BJ (cell line): ENCODE measurements at regions not wholly inside any gene's neighbourhood (a gene's known extent, or its start where the extent isn't known, plus 50 kb on each side); places are given as distances from the start of the nearest gene placed in this dataset.

ENCODE experiments used
- CTCF ChIA-PET: fragments of 350-600 bp; formaldehyde crosslinking; extraction: SDS; loops from one replicate; lab custom pipeline; 2021; ENCODE audit warnings: antibody characterized with exemption, inconsistent platforms; lab: Yijun Ruan, JAX
- POLR2A ChIA-PET: fragments of 300-600 bp; sonication (Branson Sonifier 250); formaldehyde crosslinking; extraction: SDS; loops from one replicate; lab custom pipeline; 2021; ENCODE audit warnings: antibody characterized with exemption; lab: Charles Lee
- DNase-seq: peaks from one replicate; pipeline ENCODE4 v3.0.0-alpha.2; 2011; ENCODE audit warnings: low read depth
- H3K27me3 ChIP-seq: 2 replicates; pipeline ENCODE4 v1.6.0; 2011; ENCODE audit warnings: low read length; ENCODE audit not compliant: control insufficient read depth, insufficient read depth
- H3K36me3 ChIP-seq: 2 replicates; pipeline ENCODE4 v1.5.1; 2011; ENCODE audit warnings: low read length; ENCODE audit not compliant: control insufficient read depth, insufficient read depth
- H3K4me3 ChIP-seq: 2 replicates; pipeline ENCODE4 v1.5.1; 2011; ENCODE audit warnings: low read depth, mild to moderate bottlenecking, control low read depth, low read length
- CTCF ChIP-seq: IDR thresholded peaks from 2 replicates; pipeline ENCODE4 v1.5.1; 2011; ENCODE audit warnings: low read depth, mild to moderate bottlenecking, control low read depth, inconsistent platforms, low read length, moderate library complexity; ENCODE audit not compliant: insufficient read depth

- Histone ChIP-seq H3K36me3 (no peaks in the 10 kb centered on the region), H3K27me3 (no peaks in the 10 kb centered on the region), H3K4me3 (no peak overlapping the region)
- no peak for TF ChIP-seq CTCF
- no peak for DNase-seq
- ChIA-PET POLR2A (no interaction called here), CTCF (no interaction called here)
These were observed 573.8 kb upstream of the LMCD1 start for GRCh38 chr3:7927864-7928263.

- Histone ChIP-seq H3K4me3 (no peak overlapping the region), H3K27me3 (no peaks in the 10 kb centered on the region), H3K36me3 (no peaks in the 10 kb centered on the region)
- CTCF ChIA-PET = no interaction called here
- TF ChIP-seq CTCF = no peak
- no peak for DNase-seq
- POLR2A ChIA-PET = no interaction called here
These were observed 572.2 kb upstream of the LMCD1 start for GRCh38 chr3:7929319-7929889.

GRCh38 chr3:7934362-7934761 lies 567.3 kb upstream of the LMCD1 start:
- POLR2A ChIA-PET = no interaction called here
- no peak overlapping the region for H3K4me3 ChIP-seq

GRCh38 chr3:7947930-7948329 lies 553.7 kb upstream of the LMCD1 start:
- ChIA-PET POLR2A (no interaction called here), CTCF (no interaction called here)
- no peak for DNase-seq

More at GRCh38 chr3:7934362-7934761, 567.3 kb upstream of the LMCD1 start:
- CTCF ChIA-PET = no interaction called here
- no peaks in the 10 kb centered on the region for H3K27me3 ChIP-seq
- TF ChIP-seq CTCF = no peak
- DNase-seq = no peak
- no peaks in the 10 kb centered on the region for H3K36me3 ChIP-seq

GRCh38 chr3:7950890-7951289 lies 550.7 kb upstream of the LMCD1 start:
- POLR2A ChIA-PET = no interaction called here
- TF ChIP-seq CTCF = no peak

More at GRCh38 chr3:7947930-7948329, 553.7 kb upstream of the LMCD1 start:
- no peak overlapping the region for H3K4me3 ChIP-seq
- no peak for TF ChIP-seq CTCF
- H3K36me3 ChIP-seq = no peaks in the 10 kb centered on the region
- H3K27me3 ChIP-seq = no peaks in the 10 kb centered on the region

More at GRCh38 chr3:7950890-7951289, 550.7 kb upstream of the LMCD1 start:
- CTCF ChIA-PET = no interaction called here
- Histone ChIP-seq H3K36me3 (no peaks in the 10 kb centered on the region), H3K4me3 (no peak overlapping the region), H3K27me3 (no peaks in the 10 kb centered on the region)
- no peak for DNase-seq
